ENCODE measurements at regions not wholly inside any gene's neighbourhood (a gene's known extent, or its start where the extent isn't known, plus 50 kb on each side); places are given as distances from the start of the nearest gene placed in this dataset.
"Not testable (repeated sequence)": the region's sequence is repeated elsewhere in the genome, so short reads cannot be mapped to it uniquely, and the experiment has no call there.

- no peak overlapping the region for H3K27ac ChIP-seq (ENCODE audit: low read length)
- WGBS, result 88% methylated on average over 4 of the region's 4 CpGs
- ATAC-seq (no peak), DNase-seq (no peak)
- intact Hi-C loops (cut with DNase I), result no loop called here
- peaks cover 2% of the 10 kb centered on the region for H3K9me3 ChIP-seq (ENCODE audit: control insufficient read depth, low read length)
- H3K27me3 ChIP-seq (ENCODE audit: control insufficient read depth, insufficient read depth), result no peaks in the 10 kb centered on the region
- H3K4me3 ChIP-seq (ENCODE audit: low read length), result no peak overlapping the region
- no peaks in the 10 kb centered on the region for H3K4me1 ChIP-seq (ENCODE audit: control insufficient read depth, insufficient read depth, low read length)
These were observed 462.2 kb upstream of the PTGER4 start for GRCh38 chr5:40217553-40217952.

GRCh38 chr5:40210694-40211093 is 469.0 kb upstream of the PTGER4 start:
- Histone ChIP-seq H3K27me3 (ENCODE audit: control insufficient read depth, insufficient read depth) (no peaks in the 10 kb centered on the region), H3K4me3 (ENCODE audit: low read length) (no peak overlapping the region), H3K4me1 (ENCODE audit: control insufficient read depth, insufficient read depth, low read length) (no peaks in the 10 kb centered on the region), H3K27ac (ENCODE audit: low read length) (no peak overlapping the region), H3K9me3 (ENCODE audit: control insufficient read depth, low read length) (peaks cover 2% of the 10 kb centered on the region)
- ATAC-seq, result no peak
- 99% methylated on average over 1 of the region's 1 CpG for WGBS
- no peak for DNase-seq
- intact Hi-C loops (cut with DNase I), result no loop called here

- Histone ChIP-seq H3K27me3 (ENCODE audit: control insufficient read depth, insufficient read depth) (no peaks in the 10 kb centered on the region), H3K9me3 (ENCODE audit: control insufficient read depth, low read length) (no peaks in the 10 kb centered on the region), H3K27ac (ENCODE audit: low read length) (no peak overlapping the region), H3K4me3 (ENCODE audit: low read length) (no peak overlapping the region), H3K4me1 (ENCODE audit: control insufficient read depth, insufficient read depth, low read length) (no peaks in the 10 kb centered on the region)
- DNase-seq, result no peak
- intact Hi-C loops (cut with DNase I), result no loop called here
- 87% methylated on average over 2 of the region's 2 CpGs for WGBS
- ATAC-seq, result no peak
These were observed 473.7 kb upstream of the PTGER4 start for GRCh38 chr5:40206030-40206429.

GRCh38 chr5:40204144-40204543 is 475.6 kb upstream of the PTGER4 start:
- Histone ChIP-seq H3K9me3 (ENCODE audit: control insufficient read depth, low read length) (no peaks in the 10 kb centered on the region), H3K27ac (ENCODE audit: low read length) (no peak overlapping the region), H3K27me3 (ENCODE audit: control insufficient read depth, insufficient read depth) (no peaks in the 10 kb centered on the region), H3K4me3 (ENCODE audit: low read length) (no peak overlapping the region), H3K4me1 (ENCODE audit: control insufficient read depth, insufficient read depth, low read length) (no peaks in the 10 kb centered on the region)
- no peak for ATAC-seq
- intact Hi-C loops (cut with DNase I), result no loop called here
- DNase-seq, result no peak

GRCh38 chr5:40202814-40203440 is 476.8 kb upstream of the PTGER4 start:
- intact Hi-C loops (cut with DNase I), result no loop called here
- Histone ChIP-seq H3K27ac (ENCODE audit: low read length) (no peak overlapping the region), H3K4me3 (ENCODE audit: low read length) (no peak overlapping the region), H3K9me3 (ENCODE audit: control insufficient read depth, low read length) (no peaks in the 10 kb centered on the region), H3K4me1 (ENCODE audit: control insufficient read depth, insufficient read depth, low read length) (no peaks in the 10 kb centered on the region), H3K27me3 (ENCODE audit: control insufficient read depth, insufficient read depth) (no peaks in the 10 kb centered on the region)
- no peak for DNase-seq
- peak in 1 of 2 donors; percentile 59 for ATAC-seq

- Histone ChIP-seq H3K4me1 (ENCODE audit: control insufficient read depth, insufficient read depth, low read length) (no peaks in the 10 kb centered on the region), H3K9me3 (ENCODE audit: control insufficient read depth, low read length) (no peaks in the 10 kb centered on the region), H3K27ac (ENCODE audit: low read length) (no peak overlapping the region), H3K27me3 (ENCODE audit: control insufficient read depth, insufficient read depth) (no peaks in the 10 kb centered on the region), H3K4me3 (ENCODE audit: low read length) (no peak overlapping the region)
- 61% methylated on average over 2 of the region's 2 CpGs for WGBS
- intact Hi-C loops (cut with DNase I), result no loop called here
- DNase-seq, result no peak
- no peak for ATAC-seq
These were observed 481.0 kb upstream of the PTGER4 start for GRCh38 chr5:40198736-40199135.

GRCh38 chr5:40195574-40195973 is 484.1 kb upstream of the PTGER4 start:
- intact Hi-C loops (cut with DNase I); H3K27ac ChIP-seq (ENCODE audit: low read length); ATAC-seq; H3K4me3 ChIP-seq (ENCODE audit: low read length); H3K27me3 ChIP-seq (ENCODE audit: control insufficient read depth, insufficient read depth); DNase-seq; H3K4me1 ChIP-seq (ENCODE audit: control insufficient read depth, insufficient read depth, low read length); H3K9me3 ChIP-seq (ENCODE audit: control insufficient read depth, low read length): not testable (repeated sequence)
- WGBS, result 93% methylated on average over 7 of the region's 7 CpGs

GRCh38 chr5:40191150-40191549 is 488.6 kb upstream of the PTGER4 start:
- no peaks in the 10 kb centered on the region for H3K9me3 ChIP-seq (ENCODE audit: control insufficient read depth, low read length)
- H3K4me1 ChIP-seq (ENCODE audit: control insufficient read depth, insufficient read depth, low read length), result no peaks in the 10 kb centered on the region
- H3K27ac ChIP-seq (ENCODE audit: low read length), result no peak overlapping the region
- ATAC-seq (no peak), DNase-seq (no peak)
- H3K4me3 ChIP-seq (ENCODE audit: low read length), result no peak overlapping the region
- intact Hi-C loops (cut with DNase I), result no loop called here
- WGBS, result 75% methylated on average over 4 of the region's 4 CpGs
- no peaks in the 10 kb centered on the region for H3K27me3 ChIP-seq (ENCODE audit: control insufficient read depth, insufficient read depth)

- ATAC-seq (no peak), DNase-seq (no peak)
- Histone ChIP-seq H3K27ac (ENCODE audit: low read length) (no peak overlapping the region), H3K27me3 (ENCODE audit: control insufficient read depth, insufficient read depth) (no peaks in the 10 kb centered on the region), H3K4me3 (ENCODE audit: low read length) (no peak overlapping the region), H3K4me1 (ENCODE audit: control insufficient read depth, insufficient read depth, low read length) (no peaks in the 10 kb centered on the region), H3K9me3 (ENCODE audit: control insufficient read depth, low read length) (no peaks in the 10 kb centered on the region)
- intact Hi-C loops (cut with DNase I), result no loop called here
These were observed 507.0 kb upstream of the PTGER4 start for GRCh38 chr5:40172721-40173120.

GRCh38 chr5:40171971-40172370 is 507.7 kb upstream of the PTGER4 start:
- no peaks in the 10 kb centered on the region for H3K9me3 ChIP-seq (ENCODE audit: control insufficient read depth, low read length)
- intact Hi-C loops (cut with DNase I), result no loop called here
- 57% methylated on average over 2 of the region's 2 CpGs for WGBS
- H3K27ac ChIP-seq (ENCODE audit: low read length), result no peak overlapping the region
- H3K27me3 ChIP-seq (ENCODE audit: control insufficient read depth, insufficient read depth), result no peaks in the 10 kb centered on the region
- DNase-seq (no peak), ATAC-seq (no peak)
- H3K4me3 ChIP-seq (ENCODE audit: low read length), result no peak overlapping the region
- no peaks in the 10 kb centered on the region for H3K4me1 ChIP-seq (ENCODE audit: control insufficient read depth, insufficient read depth, low read length)

GRCh38 chr5:40167283-40167682 is 512.4 kb upstream of the PTGER4 start:
- no peaks in the 10 kb centered on the region for H3K4me1 ChIP-seq (ENCODE audit: control insufficient read depth, insufficient read depth, low read length)
- no peak overlapping the region for H3K4me3 ChIP-seq (ENCODE audit: low read length)
- no peaks in the 10 kb centered on the region for H3K27me3 ChIP-seq (ENCODE audit: control insufficient read depth, insufficient read depth)
- DNase-seq (no peak), ATAC-seq (no peak)
- no peak overlapping the region for H3K27ac ChIP-seq (ENCODE audit: low read length)
- no peaks in the 10 kb centered on the region for H3K9me3 ChIP-seq (ENCODE audit: control insufficient read depth, low read length)
- intact Hi-C loops (cut with DNase I), result no loop called here
- 89% methylated on average over 3 of the region's 3 CpGs for WGBS

- intact Hi-C loops (cut with DNase I), result no loop called here
These were observed 512.9 kb upstream of the PTGER4 start for GRCh38 chr5:40166802-40167201.

More at GRCh38 chr5:40166802-40167201, 512.9 kb upstream of the PTGER4 start:
- H3K4me3 ChIP-seq (ENCODE audit: low read length), result no peak overlapping the region
- DNase-seq (no peak), ATAC-seq (no peak)
- H3K9me3 ChIP-seq (ENCODE audit: control insufficient read depth, low read length), result no peaks in the 10 kb centered on the region
- no peaks in the 10 kb centered on the region for H3K27me3 ChIP-seq (ENCODE audit: control insufficient read depth, insufficient read depth)
- WGBS, result 68% methylated on average over 1 of the region's 1 CpG
- no peak overlapping the region for H3K27ac ChIP-seq (ENCODE audit: low read length)
- H3K4me1 ChIP-seq (ENCODE audit: control insufficient read depth, insufficient read depth, low read length), result no peaks in the 10 kb centered on the region

Data from right cardiac atrium (tissue), 5 donors.